ENCODE measurements at regions not wholly inside any gene's neighbourhood (a gene's known extent, or its start where the extent isn't known, plus 50 kb on each side); places are given as distances from the start of the nearest gene placed in this dataset.

- Histone ChIP-seq H3K4me1 (ENCODE audit: insufficient read depth) (no peaks in the 10 kb centered on the region), H3K36me3 (ENCODE audit: low read depth) (no peaks in the 10 kb centered on the region), H3K27me3 (replicated peaks; ENCODE audit: insufficient read depth) (no peaks in the 10 kb centered on the region), H4K20me1 (ENCODE audit: insufficient read depth) (no peaks in the 10 kb centered on the region), H2AFZ (no peak overlapping the region), H3K4me3 (no peak overlapping the region), H3K9me2 (ENCODE audit: insufficient read depth) (no peaks in the 10 kb centered on the region), H3K9ac (no peak overlapping the region), H3K4me2 (ENCODE audit: unreplicated experiment) (no peak overlapping the region), H3K79me2 (ENCODE audit: insufficient read depth) (no peaks in the 10 kb centered on the region), H3F3A (ENCODE audit: insufficient read depth) (no peaks in the 10 kb centered on the region), H3K9me3 (ENCODE audit: low read depth) (no peaks in the 10 kb centered on the region), H3K27ac (no peak overlapping the region)
- no peak for DNase-seq
- in situ Hi-C loops (cut with MboI): no loop called here
- no peak for TF ChIP-seq EZH2 (IDR thresholded peaks at IDR 0.05; ENCODE audit: insufficient read depth, poor library complexity, severe bottlenecking)
- TF ChIP-seq EZH2phosphoT487 (IDR thresholded peaks at IDR 0.05; ENCODE audit: insufficient read depth, low read depth): no peak
Observed at GRCh38 chr9:11001546-11001945, 388.7 kb upstream of the PTPRD start.

- Histone ChIP-seq H3K79me2 (ENCODE audit: insufficient read depth) (no peaks in the 10 kb centered on the region), H3F3A (ENCODE audit: insufficient read depth) (no peaks in the 10 kb centered on the region), H3K27me3 (replicated peaks; ENCODE audit: insufficient read depth) (no peaks in the 10 kb centered on the region), H4K20me1 (ENCODE audit: insufficient read depth) (no peaks in the 10 kb centered on the region), H3K27ac (no peak overlapping the region), H3K4me1 (ENCODE audit: insufficient read depth) (no peaks in the 10 kb centered on the region), H3K9ac (no peak overlapping the region), H3K4me2 (ENCODE audit: unreplicated experiment) (no peak overlapping the region), H3K36me3 (ENCODE audit: low read depth) (no peaks in the 10 kb centered on the region), H2AFZ (no peak overlapping the region), H3K9me3 (ENCODE audit: low read depth) (no peaks in the 10 kb centered on the region), H3K9me2 (ENCODE audit: insufficient read depth) (no peaks in the 10 kb centered on the region), H3K4me3 (no peak overlapping the region)
- no peak for DNase-seq
- in situ Hi-C loops (cut with MboI): no loop called here
- TF ChIP-seq EZH2phosphoT487 (IDR thresholded peaks at IDR 0.05; ENCODE audit: insufficient read depth, low read depth) (no peak), EZH2 (IDR thresholded peaks at IDR 0.05; ENCODE audit: insufficient read depth, poor library complexity, severe bottlenecking) (no peak)
- WGBS, 2 experiments (ENCODE audit: low coverage in 1 of 2, low lambda C conversion rate in 2 of 2, missing lambda C conversion rate in 2 of 2): 0% methylated on average over 1 of the region's 1 CpG
Observed at GRCh38 chr9:11002705-11003104, 389.9 kb upstream of the PTPRD start.

- no peak overlapping the region for H3K9ac ChIP-seq
- H2AFZ ChIP-seq: no peak overlapping the region
- no peak overlapping the region for H3K27ac ChIP-seq
- no peaks in the 10 kb centered on the region for H3K79me2 ChIP-seq (ENCODE audit: insufficient read depth)
- no peaks in the 10 kb centered on the region for H4K20me1 ChIP-seq (ENCODE audit: insufficient read depth)
- H3K9me2 ChIP-seq (ENCODE audit: insufficient read depth): no peaks in the 10 kb centered on the region
- no peaks in the 10 kb centered on the region for H3K4me1 ChIP-seq (ENCODE audit: insufficient read depth)
- H3K9me3 ChIP-seq (ENCODE audit: low read depth): no peaks in the 10 kb centered on the region
- 11 to 13% methylated on average over 4 of the region's 4 CpGs for WGBS, 2 experiments (ENCODE audit: low coverage in 1 of 2, low lambda C conversion rate in 2 of 2, missing lambda C conversion rate in 2 of 2)
- H3K4me3 ChIP-seq: no peak overlapping the region
- in situ Hi-C loops (cut with MboI): no loop called here
- no peaks in the 10 kb centered on the region for H3K27me3 ChIP-seq (replicated peaks; ENCODE audit: insufficient read depth)
- TF ChIP-seq EZH2phosphoT487 (IDR thresholded peaks at IDR 0.05; ENCODE audit: insufficient read depth, low read depth) (no peak), EZH2 (IDR thresholded peaks at IDR 0.05; ENCODE audit: insufficient read depth, poor library complexity, severe bottlenecking) (no peak)
- no peak for DNase-seq
- no peaks in the 10 kb centered on the region for H3F3A ChIP-seq (ENCODE audit: insufficient read depth)
- H3K36me3 ChIP-seq (ENCODE audit: low read depth): no peaks in the 10 kb centered on the region
- H3K4me2 ChIP-seq (ENCODE audit: unreplicated experiment): no peak overlapping the region
Observed at GRCh38 chr9:11003836-11004235, 391.0 kb upstream of the PTPRD start.

DNA sequence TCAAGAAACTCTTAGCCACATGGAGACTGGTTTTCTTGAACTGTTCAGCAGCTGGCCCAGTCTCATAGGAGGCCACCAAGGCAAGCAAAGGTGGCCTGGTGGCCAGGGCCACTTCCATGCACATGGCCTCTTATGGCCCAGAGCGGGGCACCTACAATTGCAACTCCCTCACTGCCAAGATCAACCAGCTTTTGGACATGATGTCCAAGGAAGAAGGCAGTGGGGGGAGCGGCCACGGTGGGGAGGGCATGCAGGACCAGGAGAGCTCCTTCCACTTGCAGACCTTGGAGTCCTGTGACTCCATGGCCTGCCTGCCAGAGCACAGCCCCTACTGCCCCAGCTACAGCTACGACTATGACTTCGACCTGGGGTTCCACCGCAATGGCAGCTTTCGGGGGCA lies 398.9 kb upstream of the PTPRD start:
- Histone ChIP-seq H3K4me2 (ENCODE audit: unreplicated experiment) (no peak overlapping the region), H3K9ac (no peak overlapping the region), H3K4me3 (no peak overlapping the region), H3F3A (ENCODE audit: insufficient read depth) (no peaks in the 10 kb centered on the region), H3K27me3 (replicated peaks; ENCODE audit: insufficient read depth) (no peaks in the 10 kb centered on the region), H2AFZ (no peak overlapping the region), H3K4me1 (ENCODE audit: insufficient read depth) (no peaks in the 10 kb centered on the region), H3K79me2 (ENCODE audit: insufficient read depth) (no peaks in the 10 kb centered on the region), H3K27ac (no peak overlapping the region), H4K20me1 (ENCODE audit: insufficient read depth) (no peaks in the 10 kb centered on the region), H3K9me3 (ENCODE audit: low read depth) (no peaks in the 10 kb centered on the region), H3K36me3 (ENCODE audit: low read depth) (no peaks in the 10 kb centered on the region), H3K9me2 (ENCODE audit: insufficient read depth) (no peaks in the 10 kb centered on the region)
- TF ChIP-seq EZH2 (IDR thresholded peaks at IDR 0.05; ENCODE audit: insufficient read depth, poor library complexity, severe bottlenecking): no peak
- TF ChIP-seq EZH2phosphoT487 (IDR thresholded peaks at IDR 0.05; ENCODE audit: insufficient read depth, low read depth): no peak
- in situ Hi-C loops (cut with MboI): no loop called here
- no peak for DNase-seq
- 47 to 58% methylated on average over 7 of the region's 7 CpGs for WGBS, 2 experiments (ENCODE audit: low coverage in 1 of 2, low lambda C conversion rate in 2 of 2, missing lambda C conversion rate in 2 of 2)

DNA sequence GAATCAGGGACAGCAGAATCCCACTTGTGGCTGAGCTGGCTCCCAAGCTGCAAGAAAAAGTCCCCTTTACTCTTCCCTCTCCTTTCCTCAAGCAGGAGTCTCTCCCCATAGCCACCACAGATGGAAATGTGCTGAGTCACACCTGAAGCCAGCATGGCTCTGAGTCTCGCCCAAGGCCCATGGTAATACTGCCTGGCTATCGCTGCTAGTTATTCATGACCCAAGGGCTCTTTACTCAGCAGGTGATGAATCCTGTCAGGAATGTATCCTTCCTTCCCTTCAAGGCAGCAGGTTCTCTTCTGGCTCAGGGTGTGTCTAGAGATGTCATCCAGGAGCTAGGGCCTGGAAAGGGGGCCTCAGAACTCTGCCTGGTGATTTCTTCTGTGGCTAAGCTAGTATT lies 403.3 kb upstream of the PTPRD start:
- TF ChIP-seq EZH2 (IDR thresholded peaks at IDR 0.05; ENCODE audit: insufficient read depth, poor library complexity, severe bottlenecking) (no peak), EZH2phosphoT487 (IDR thresholded peaks at IDR 0.05; ENCODE audit: insufficient read depth, low read depth) (no peak)
- no peaks in the 10 kb centered on the region for H3K79me2 ChIP-seq (ENCODE audit: insufficient read depth)
- H3K4me3 ChIP-seq: no peak overlapping the region
- no peaks in the 10 kb centered on the region for H3K4me1 ChIP-seq (ENCODE audit: insufficient read depth)
- no peaks in the 10 kb centered on the region for H3K9me2 ChIP-seq (ENCODE audit: insufficient read depth)
- H3F3A ChIP-seq (ENCODE audit: insufficient read depth): no peaks in the 10 kb centered on the region
- no peak overlapping the region for H3K4me2 ChIP-seq (ENCODE audit: unreplicated experiment)
- no peak for DNase-seq
- H3K36me3 ChIP-seq (ENCODE audit: low read depth): no peaks in the 10 kb centered on the region
- in situ Hi-C loops (cut with MboI): no loop called here
- no peak overlapping the region for H3K27ac ChIP-seq
- no peak overlapping the region for H2AFZ ChIP-seq
- H3K27me3 ChIP-seq (replicated peaks; ENCODE audit: insufficient read depth): no peaks in the 10 kb centered on the region
- H3K9me3 ChIP-seq (ENCODE audit: low read depth): peaks cover 3% of the 10 kb centered on the region
- H3K9ac ChIP-seq: no peak overlapping the region
- no peaks in the 10 kb centered on the region for H4K20me1 ChIP-seq (ENCODE audit: insufficient read depth)
- WGBS, 2 experiments (ENCODE audit: low coverage in 1 of 2, low lambda C conversion rate in 2 of 2, missing lambda C conversion rate in 2 of 2): 30 to 47% methylated on average over 2 of the region's 2 CpGs

Measured in GM23248 (cell line).